ENCODE measurements at regions not wholly inside any gene's neighbourhood (a gene's known extent, or its start where the extent isn't known, plus 50 kb on each side); places are given as distances from the start of the nearest gene placed in this dataset.

DNA sequence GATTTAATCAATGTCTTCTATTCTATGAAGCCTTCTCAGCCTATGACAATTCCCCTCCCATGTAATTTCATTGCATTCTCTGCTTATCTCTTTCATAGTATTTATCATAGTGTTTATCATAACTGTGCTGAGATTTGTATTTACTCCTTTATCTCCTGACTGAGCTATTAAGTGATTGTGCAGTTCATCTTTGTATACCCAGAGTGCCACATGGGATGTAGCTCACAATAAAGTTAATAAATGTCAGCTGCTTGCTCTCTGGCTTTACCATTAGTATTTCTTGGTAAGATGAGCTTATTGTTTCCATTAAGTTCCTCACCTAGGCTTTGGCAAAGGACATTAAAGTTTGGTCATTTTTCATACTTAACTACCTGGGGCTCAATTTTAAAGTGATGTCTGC lies 275.1 kb upstream of the MPDZ start:
- Histone ChIP-seq H3K4me3 (no peak overlapping the region), H3K36me3 (no peaks in the 10 kb centered on the region), H3K27ac (no peak overlapping the region), H3K9me3 (ENCODE audit: low read depth) (no peaks in the 10 kb centered on the region), H3K4me1 (ENCODE audit: low read depth) (no peaks in the 10 kb centered on the region), H3K27me3 (no peaks in the 10 kb centered on the region)
- TF ChIP-seq, protein P1, sequence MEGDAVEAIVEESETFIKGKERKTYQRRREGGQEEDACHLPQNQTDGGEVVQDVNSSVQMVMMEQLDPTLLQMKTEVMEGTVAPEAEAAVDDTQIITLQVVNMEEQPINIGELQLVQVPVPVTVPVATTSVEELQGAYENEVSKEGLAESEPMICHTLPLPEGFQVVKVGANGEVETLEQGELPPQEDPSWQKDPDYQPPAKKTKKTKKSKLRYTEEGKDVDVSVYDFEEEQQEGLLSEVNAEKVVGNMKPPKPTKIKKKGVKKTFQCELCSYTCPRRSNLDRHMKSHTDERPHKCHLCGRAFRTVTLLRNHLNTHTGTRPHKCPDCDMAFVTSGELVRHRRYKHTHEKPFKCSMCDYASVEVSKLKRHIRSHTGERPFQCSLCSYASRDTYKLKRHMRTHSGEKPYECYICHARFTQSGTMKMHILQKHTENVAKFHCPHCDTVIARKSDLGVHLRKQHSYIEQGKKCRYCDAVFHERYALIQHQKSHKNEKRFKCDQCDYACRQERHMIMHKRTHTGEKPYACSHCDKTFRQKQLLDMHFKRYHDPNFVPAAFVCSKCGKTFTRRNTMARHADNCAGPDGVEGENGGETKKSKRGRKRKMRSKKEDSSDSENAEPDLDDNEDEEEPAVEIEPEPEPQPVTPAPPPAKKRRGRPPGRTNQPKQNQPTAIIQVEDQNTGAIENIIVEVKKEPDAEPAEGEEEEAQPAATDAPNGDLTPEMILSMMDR (IDR thresholded peaks at IDR 0.05; ENCODE audit: low read depth, low read length), result no peak
- no peak for DNase-seq (ENCODE audit: low read depth in 1 of 2, low spot score in 1 of 2)

DNA sequence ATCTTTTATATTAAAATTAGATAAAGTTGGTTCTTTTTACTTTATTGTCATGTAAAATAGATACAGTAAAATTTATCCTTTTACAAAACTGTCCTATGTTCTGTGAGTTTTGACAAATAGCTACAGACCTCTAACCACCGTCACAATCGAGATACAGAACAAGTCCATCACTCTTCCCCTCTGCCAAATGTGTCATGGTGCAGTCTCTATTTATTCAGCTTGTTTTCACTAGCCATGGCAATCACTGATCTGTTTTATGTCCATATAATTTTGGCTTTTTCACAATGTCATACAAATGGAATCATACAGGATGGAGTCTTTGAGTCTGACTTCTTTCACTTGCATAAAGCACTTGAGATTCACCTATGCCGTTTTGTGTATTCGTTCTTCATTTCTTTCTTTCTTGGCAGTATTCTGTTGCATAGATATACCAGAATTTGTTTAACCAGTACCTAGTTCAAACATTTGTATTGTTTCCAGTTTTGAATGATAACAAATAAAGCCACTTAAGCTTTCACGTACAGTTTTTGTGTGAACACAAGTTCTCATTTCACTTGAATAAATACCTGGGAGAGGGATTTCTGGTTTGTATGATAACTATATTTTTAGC lies 273.2 kb upstream of the MPDZ start:
- TF ChIP-seq, protein P1 (IDR thresholded peaks at IDR 0.05; ENCODE audit: low read depth, low read length), result no peak
- no peak for DNase-seq (ENCODE audit: low read depth in 1 of 2, low spot score in 1 of 2)
- Histone ChIP-seq H3K36me3 (no peaks in the 10 kb centered on the region), H3K27ac (no peak overlapping the region), H3K4me1 (ENCODE audit: low read depth) (no peaks in the 10 kb centered on the region), H3K4me3 (no peak overlapping the region), H3K9me3 (ENCODE audit: low read depth) (no peaks in the 10 kb centered on the region), H3K27me3 (no peaks in the 10 kb centered on the region)

DNA sequence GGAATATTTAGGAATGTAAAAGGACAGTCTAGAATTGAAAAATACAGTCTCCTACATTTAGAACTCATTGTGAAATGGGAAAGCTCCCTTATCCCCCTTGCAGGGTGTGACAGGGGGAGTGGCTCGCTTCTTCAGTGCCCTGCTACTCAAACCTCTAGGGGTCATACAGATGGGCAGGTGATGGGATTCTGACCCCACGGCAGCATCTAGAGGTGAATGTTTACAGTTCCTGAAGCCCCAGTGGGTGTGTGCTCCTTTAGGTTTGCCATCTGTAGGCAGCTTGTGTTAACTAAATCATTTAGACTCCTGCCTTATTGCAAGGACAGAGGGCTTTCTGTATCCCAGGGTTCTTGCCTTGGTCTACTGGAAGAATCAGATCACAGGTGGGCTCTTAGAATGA lies 271.0 kb upstream of the MPDZ start:
- no peaks in the 10 kb centered on the region for H3K9me3 ChIP-seq (ENCODE audit: low read depth)
- no peaks in the 10 kb centered on the region for H3K36me3 ChIP-seq
- no peak overlapping the region for H3K4me3 ChIP-seq
- no peak for DNase-seq (ENCODE audit: low read depth in 1 of 2, low spot score in 1 of 2)
- no peaks in the 10 kb centered on the region for H3K27me3 ChIP-seq
- H3K27ac ChIP-seq, result no peak overlapping the region
- TF ChIP-seq, protein P1 (IDR thresholded peaks at IDR 0.05; ENCODE audit: low read depth, low read length), result no peak
- H3K4me1 ChIP-seq (ENCODE audit: low read depth), result no peaks in the 10 kb centered on the region

DNA sequence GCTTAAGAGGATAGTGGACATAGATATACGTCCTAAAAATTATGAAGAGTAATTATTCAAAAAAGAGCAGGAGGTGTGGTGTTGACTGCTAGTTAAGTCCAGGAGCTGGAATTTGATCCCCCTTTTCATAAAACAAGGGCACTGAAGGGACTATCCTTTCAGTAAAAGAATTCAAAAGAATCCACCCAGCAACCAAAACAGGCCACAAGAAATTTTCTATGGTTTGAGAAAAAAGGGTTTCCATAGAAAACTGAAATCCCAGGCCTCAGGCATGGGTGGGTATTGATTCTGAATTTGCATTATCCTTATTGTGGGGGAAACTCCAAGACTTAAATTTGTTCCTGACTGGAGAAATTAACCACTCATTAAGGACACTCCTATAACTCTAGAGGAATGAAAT lies 269.0 kb upstream of the MPDZ start:
- no peak for DNase-seq (ENCODE audit: low read depth in 1 of 2, low spot score in 1 of 2)
- TF ChIP-seq, protein P1 (IDR thresholded peaks at IDR 0.05; ENCODE audit: low read depth, low read length), result no peak
- no peaks in the 10 kb centered on the region for H3K4me1 ChIP-seq (ENCODE audit: low read depth)
- no peak overlapping the region for H3K4me3 ChIP-seq
- no peaks in the 10 kb centered on the region for H3K36me3 ChIP-seq
- H3K27ac ChIP-seq, result no peak overlapping the region
- no peaks in the 10 kb centered on the region for H3K27me3 ChIP-seq
- no peaks in the 10 kb centered on the region for H3K9me3 ChIP-seq (ENCODE audit: low read depth)

DNA sequence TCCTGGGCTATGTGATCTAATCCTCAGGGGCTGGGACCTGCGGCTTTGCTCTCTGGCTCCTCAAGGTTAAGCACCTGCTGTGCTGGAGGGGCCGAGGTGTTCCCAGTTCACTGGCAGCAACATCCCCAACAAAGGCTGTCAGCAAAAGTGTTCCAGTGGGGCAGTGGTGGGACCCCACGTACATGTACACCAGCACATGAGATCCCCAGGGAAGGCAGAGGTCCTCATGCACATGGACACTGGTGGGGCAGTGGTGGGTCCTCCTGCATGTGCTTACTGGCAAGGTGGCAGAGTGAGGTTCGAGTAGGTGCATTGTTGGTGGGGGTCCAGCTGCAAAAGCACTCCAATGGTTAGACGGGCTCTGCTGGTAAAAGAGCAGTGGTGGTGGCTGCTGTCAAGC lies 255.6 kb upstream of the MPDZ start:
- no peak for DNase-seq (ENCODE audit: low read depth in 1 of 2, low spot score in 1 of 2)
- TF ChIP-seq, protein P1 (IDR thresholded peaks at IDR 0.05; ENCODE audit: low read depth, low read length), result no peak

DNA sequence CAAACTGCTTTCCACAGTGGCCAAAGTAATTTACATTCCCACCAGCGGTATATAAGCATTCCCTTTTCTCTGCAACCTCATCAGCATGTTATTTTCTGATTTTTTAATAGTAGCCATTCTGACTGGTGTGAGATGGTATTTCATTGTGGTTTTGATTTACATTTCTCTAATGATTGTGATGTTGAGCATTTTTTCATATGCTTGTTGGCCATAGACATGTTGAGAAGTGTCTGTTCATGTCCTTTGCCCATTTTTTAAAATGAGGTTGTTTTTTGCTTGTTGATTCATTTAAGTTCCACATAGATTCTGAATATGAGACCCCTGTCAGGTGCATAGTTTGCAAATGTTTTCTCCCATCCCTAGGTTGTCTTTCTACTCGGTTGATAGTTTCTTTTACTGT lies 254.5 kb upstream of the MPDZ start:
- Histone ChIP-seq H3K27ac (no peak overlapping the region), H3K4me1 (ENCODE audit: low read depth) (no peaks in the 10 kb centered on the region), H3K4me3 (no peak overlapping the region), H3K27me3 (no peaks in the 10 kb centered on the region), H3K9me3 (ENCODE audit: low read depth) (no peaks in the 10 kb centered on the region), H3K36me3 (no peaks in the 10 kb centered on the region)
- TF ChIP-seq, protein P1 (IDR thresholded peaks at IDR 0.05; ENCODE audit: low read depth, low read length), result no peak
- DNase-seq (ENCODE audit: low read depth in 1 of 2, low spot score in 1 of 2), result no peak

More for the DNA sequence above, 255.6 kb upstream of the MPDZ start:
- Histone ChIP-seq H3K36me3 (no peaks in the 10 kb centered on the region), H3K4me3 (no peak overlapping the region), H3K4me1 (ENCODE audit: low read depth) (no peaks in the 10 kb centered on the region), H3K27me3 (no peaks in the 10 kb centered on the region), H3K9me3 (ENCODE audit: low read depth) (no peaks in the 10 kb centered on the region), H3K27ac (no peak overlapping the region)
